HG03378 (cell line): ENCODE measurements at regions not wholly inside any gene's neighbourhood (a gene's known extent, or its start where the extent isn't known, plus 50 kb on each side); places are given as distances from the start of the nearest gene placed in this dataset.

ENCODE experiments used
- ATAC-seq: cut with Tn5 transposase; IDR thresholded peaks from one replicate; pipeline ENCODE4 v1.9.1; 2021; ENCODE audit warnings: mild to moderate bottlenecking, moderate library complexity; ENCODE audit not compliant: unreplicated experiment

DNA sequence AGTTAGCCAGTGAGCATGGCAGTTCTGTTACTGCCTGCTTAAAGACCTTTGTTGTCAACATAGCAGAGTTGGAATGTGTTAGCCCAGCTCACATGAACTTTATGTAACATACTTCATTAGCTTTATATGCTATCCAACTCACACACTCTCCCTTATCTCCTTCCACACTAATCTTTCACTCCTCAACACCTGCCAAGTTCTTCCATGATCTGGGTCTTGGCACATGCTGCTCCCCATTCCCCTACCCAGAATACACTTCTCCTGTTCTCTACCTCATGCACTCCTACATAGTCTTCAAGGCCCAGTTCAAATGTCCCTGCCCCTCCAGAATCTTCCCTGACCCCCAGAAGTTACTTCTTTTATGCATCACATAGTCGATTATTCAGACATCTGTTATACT, 179.3 kb downstream of the KATNAL1 start:
- no peak for ATAC-seq

DNA sequence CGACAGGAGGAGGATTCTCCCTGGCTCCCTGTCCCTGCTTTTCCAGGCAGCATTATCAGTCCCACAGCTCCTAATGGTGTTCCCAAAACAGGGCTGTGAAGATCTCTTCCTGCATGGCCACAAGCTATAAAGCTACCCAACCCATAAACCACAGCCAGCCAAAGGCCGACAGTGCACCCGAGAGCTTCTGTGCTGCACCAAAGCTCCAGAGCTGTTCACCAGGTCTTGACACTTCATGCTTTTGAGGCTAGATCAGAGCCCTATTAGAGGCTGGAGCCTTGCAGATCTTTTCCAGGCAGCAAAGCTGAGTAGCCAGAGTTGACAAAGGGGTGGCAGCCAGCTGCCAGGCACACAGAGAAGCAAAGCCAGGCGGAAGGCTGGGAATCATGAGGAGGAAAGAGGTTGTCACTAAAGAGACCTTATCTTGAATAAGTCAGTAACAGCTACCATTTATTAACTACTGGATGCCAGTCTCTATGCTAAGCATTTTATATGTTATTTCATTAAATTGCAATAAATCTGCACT, 180.4 kb downstream of the KATNAL1 start:
- no peak for ATAC-seq

DNA sequence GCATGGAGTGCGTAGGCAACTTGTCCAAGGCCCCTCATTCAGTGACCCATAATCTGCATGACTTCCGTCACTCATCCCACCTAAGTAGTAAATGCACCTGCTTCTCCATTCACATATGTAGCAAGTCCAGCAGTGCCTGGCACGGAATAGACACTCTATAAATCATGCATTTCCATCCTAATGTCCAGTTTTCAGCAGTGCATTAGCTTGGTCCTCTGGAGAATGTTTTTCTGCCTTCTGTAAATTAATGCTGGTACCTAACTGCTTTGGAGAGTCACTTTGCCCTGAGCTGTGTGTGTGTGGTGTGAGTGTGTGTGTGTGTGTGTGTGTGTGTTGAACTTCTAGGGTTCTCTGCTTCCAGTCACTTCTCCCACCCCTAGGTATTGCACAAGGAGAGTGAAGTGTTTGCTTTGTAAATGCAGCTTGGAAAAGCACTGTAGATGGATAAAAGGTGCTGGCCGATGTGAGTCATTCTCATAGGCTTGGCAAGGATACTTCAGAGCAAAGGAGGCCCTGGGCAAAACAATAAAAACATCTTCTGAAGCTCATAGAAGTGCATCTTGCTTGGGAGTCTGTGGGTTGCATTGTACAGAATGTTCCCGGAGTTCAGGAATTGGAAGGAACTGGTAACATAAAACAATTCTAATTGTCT, 181.8 kb downstream of the KATNAL1 start:
- ATAC-seq, result no peak

DNA sequence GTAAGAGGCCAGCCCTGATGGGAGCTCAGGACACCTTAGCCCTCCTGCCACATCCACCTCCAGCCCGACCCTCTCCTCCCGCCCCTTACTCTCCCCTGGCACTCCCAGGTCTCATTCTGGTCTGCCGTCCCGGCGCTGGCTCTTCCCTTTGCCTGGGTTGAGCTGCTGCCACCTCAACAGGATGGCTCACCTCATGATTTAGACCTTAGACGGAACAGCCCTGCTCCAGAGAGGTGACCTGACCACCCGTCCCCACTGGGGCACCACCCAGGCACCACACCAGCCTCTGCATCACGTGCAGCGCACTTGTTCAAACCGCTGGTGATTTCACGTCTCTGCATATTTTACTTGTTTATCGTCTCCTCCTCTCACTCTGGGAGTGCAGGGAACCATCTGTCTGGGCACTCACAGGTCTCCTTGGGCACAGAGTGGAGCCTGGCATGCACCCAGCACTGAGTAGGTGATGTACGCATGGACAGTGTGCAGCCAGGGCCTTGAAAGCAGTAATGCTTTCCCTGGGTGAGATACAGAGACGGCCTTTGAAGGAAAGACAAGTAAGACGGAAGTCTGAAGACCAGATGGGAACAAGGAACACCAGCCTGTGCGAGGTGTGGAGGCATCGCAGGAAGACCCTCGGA, 183.1 kb downstream of the KATNAL1 start:
- no peak for ATAC-seq

DNA sequence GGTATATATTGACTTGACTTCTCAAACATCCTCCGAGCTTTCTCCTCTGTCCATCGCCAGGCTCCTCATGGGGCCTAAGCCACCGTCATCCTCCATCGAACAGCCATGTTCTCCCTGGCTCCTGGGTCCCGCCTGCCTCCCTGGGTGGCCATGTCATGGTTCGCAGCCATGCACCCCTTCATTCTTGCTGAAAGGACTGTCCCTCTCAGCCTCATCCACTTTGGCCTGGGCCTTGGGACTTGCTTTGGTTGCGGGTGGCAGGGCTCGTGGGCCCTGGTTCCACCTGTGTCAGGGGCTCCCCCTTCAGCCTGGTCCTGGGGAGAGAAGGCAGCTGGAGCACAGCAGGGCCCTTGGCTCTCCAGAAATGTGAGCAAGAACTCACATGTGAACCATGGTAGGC, 183.8 kb downstream of the KATNAL1 start:
- ATAC-seq, result no peak

DNA sequence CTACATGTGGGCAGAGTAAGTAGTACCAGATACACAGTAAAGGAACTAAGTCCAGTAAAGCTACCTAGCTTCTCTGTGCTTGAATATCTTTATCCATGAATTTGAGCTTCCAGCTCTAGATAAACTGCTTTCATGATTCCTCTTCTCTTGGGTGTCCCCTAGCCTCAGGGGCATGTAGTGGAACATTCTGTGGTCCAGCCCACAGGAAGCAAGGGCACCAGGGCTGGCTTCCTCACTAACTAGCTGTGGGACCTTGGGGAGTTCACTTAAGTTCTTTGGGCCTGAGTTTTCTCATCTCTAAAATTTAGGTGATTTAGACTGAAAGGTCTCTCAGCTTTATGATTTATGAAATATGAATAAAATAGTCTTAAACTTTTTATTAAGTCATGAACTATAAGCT, 185.7 kb downstream of the KATNAL1 start:
- ATAC-seq, result no peak

DNA sequence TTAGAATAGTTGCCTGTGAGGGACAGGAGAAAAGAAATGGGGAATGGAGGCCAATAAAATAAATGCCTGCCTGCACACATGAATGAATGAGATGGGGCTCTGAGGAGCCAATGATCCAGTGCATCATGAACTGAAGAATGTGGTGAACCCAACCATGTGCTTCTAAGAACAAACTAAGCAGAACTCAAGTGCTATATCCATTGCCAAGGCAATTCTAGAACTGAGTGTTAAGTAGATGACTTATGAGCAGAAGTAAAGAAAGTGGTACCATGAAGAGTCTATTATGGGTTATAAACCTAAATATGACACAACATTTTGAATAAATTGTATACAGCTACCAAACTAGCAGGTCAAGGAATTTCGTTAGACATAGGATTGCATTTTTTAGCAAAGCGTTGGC, 186.1 kb downstream of the KATNAL1 start:
- ATAC-seq, result no peak

DNA sequence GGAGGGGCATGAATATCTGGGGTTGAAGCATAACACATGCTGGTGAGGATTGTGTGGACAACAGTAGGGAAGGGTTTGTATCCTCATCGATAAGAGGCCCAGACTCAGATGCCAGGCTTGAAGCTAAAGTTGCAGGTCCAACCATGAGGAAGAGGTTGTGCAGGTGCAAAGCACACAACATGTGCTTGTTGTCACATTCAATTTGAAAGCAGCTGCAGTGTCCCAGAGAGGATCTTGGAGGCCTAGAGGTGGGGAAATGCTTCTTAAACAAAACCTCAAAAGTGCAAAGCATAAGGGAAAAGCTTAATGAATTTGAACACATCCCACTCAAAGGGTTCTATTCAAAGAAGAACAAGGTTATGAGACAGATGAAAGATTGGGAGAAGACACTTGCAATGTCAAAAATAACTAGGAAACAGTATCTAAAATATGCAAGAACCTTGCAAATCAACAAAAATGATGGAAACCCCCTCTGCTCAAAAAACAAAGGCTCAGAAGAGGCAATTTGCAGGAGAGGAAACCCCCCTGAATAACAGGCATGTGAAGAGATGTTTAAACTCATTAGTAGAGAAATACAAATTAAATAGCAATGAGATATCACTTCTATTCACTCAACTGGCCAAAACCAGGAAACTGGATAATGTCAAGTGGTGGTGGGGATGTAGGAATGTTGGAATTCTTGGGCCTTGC, 187.1 kb downstream of the KATNAL1 start:
- ATAC-seq, result no peak

DNA sequence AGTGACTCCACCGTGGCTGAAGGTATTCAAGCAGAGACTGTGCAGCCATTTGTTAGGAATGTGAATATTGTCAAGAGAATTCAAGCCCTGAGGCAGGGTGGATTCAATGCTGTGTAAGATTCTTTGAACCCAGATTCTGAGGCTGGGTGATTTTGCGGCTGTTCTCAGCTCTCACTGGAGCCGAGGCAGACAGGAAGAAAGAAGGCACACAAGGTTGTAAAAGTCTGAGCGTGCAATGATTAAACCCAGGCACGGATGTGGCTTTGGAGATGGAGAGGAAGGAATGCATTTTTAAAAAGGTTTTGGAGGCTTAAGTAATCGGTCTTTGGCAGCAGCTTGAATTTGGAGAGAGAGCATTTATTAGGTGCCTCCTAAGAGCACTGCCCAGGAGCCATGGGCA, 187.9 kb downstream of the KATNAL1 start:
- no peak for ATAC-seq

DNA sequence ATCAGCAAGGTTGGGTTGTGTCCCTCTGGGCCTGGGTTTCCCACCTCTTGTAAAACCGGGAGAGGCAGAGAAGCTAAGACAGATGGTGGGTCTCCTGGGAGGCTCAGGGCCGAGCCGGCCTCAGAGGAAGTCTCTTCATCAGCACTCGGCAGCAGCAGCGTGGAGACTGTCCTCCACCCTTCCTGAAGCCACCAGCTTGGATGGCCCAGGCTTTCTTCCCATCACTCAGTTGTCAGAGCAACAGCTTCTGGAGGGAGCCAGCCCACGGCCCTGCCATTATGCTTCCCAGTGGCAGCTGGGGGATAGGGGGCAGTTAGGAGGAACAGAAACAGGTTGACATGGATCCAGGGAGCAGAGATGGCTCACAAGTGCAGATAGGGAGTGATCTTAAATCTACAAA, 191.0 kb downstream of the KATNAL1 start:
- ATAC-seq, result no peak

DNA sequence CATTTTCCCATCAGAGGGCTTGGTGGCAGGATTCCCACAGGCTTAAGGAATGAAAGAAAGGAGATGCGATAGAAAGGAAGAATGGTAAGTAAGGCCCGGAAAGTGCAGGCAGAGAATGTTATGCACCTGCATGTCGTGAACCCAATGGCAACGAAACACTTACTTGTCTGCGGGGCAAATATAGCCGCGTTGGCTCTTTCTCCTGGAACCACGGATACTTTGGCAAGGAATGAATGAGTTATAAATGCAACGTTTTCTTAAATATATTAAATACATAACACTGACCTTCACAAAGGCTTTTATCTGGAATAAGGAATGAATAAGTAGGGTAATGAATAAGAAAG, 192.1 kb downstream of the KATNAL1 start:
- ATAC-seq, result no peak

DNA sequence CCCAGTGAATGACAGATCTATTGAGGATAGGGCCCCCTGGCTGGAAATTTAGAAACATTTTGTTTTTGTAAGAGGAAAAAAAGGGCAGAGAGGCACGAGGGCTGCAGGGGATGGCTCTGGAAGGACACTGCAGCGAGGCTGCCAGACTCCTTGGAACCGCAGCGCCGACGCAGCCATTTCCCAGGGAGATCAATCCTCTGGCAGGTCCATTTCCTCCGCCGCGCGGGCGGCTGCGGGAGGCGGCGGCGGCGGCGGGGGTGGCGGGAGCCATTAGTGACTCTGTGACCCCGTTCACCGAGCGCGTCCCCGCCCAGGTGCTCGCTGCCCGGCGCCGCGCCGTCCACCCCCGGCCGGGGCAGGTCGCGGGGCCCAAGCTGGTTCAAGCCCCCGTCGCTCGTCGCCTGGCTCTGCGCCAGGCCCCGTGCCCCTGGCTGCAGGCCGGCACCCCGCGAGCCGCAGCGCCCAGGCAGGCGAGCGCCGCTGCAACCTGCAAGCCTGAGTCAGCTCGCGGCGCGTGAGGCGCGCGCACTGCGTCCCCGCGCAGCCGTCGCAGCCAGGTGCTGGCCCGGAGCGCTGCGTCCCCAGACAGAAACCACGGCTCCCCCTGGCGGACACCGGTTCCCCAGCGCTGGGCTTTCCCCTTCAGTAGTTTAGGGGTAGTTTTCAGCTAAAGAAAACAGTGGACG, 192.6 kb downstream of the KATNAL1 start:
- ATAC-seq, result peak; percentile 61

DNA sequence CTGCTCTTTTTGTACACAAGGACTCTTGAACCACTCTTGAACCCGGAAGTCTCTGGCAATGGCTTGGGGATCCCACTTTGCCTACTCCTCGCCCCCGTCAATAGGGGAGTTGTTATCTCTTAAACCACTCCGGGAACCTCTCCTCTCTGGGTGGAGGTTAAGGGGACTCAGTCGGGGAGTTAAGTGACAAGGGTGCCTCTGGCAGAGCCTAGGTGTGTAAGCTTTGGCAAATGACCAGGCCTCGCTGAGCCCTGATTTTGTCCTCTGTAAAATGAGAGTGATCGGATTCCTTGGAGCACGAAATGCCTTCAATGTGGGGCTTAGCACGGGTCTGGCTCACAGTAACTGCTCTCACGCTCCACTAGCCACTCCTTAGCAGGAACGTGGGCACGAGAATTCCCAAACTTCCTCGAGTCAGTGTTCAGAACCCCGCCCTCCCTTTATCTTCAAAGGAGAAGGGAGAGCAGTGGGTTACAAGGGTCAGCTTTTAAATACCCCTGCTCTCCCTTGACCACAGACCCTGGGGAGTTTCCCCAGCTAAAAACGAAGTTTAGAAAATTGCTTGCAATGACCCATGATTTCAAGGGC, 193.3 kb downstream of the KATNAL1 start:
- no peak for ATAC-seq

DNA sequence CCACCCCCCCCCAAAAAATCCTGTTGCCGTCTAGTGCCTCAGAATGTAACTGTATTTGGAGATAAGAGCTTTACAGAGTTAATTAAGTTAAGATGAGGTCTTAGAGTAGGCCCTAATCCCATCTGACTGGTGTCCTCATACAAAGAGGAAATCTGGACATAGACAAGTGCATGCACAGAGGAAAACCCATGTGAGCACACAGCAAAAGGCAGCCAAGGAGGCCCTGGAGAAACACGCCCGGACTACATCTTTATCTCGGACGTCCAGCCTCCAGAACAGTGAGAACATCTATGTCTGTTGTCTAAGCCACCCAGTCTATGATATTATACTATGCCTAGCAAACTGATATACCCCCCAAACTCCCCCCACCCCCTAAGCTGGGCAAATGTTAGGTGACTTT, 193.8 kb downstream of the KATNAL1 start:
- no peak for ATAC-seq

DNA sequence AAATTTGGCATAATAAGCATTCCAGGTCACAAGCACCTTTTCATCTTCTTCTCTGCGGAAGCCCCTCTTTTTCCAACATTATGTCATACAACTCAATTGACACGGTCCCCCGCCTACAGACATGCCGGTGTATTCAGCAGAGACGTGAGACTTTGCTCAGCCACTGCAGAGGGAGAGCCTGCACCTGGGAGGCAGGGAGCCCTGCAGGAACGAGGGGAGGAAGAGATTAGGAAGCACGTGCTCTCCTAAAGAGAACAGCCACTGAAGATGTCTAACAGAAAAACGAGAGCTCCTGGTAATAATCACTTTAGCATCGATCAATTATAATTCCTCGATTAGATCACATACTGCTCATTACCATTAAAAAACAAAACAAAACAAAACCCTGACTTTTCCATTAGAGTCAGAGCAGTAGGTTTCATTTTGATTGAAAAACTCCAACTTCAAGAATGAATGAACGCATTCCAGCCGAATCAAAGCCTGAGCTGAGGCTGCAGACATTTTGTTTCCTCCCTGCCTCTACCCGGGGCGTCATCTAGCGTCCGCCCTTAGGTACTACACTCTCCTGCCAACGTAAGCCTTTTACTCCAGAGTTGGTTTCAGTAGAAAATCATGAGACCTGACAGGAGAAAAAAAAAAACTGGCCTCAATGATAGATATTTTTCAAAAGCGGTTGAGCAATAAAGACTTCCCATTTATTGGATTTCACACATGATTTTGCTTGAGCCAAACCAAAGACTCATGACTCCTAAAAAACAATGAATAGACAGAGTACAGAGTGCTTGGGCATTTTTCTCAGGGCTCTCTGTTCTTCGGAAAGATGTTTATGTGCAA, 194.5 kb downstream of the KATNAL1 start:
- ATAC-seq, result peak; percentile 60

DNA sequence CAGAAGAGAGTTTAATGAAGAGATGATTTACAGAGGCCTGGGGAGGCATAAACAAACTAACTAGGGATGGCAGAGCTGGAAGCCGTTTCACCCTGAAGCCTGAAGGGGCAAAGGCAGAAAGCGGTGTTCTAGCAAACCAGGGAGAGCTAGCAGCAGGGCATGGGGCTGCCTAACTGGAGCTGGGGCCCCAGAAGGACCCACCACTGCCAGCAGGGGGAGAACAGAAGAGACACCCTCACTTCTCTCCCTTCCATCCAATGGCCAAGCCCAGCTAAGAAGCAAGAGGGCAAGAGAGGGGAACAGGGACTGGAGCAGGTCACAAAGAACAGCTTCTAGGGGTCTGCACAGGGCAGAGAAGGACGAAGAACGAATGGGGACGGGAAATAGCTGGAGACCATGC, 195.5 kb downstream of the KATNAL1 start:
- no peak for ATAC-seq

DNA sequence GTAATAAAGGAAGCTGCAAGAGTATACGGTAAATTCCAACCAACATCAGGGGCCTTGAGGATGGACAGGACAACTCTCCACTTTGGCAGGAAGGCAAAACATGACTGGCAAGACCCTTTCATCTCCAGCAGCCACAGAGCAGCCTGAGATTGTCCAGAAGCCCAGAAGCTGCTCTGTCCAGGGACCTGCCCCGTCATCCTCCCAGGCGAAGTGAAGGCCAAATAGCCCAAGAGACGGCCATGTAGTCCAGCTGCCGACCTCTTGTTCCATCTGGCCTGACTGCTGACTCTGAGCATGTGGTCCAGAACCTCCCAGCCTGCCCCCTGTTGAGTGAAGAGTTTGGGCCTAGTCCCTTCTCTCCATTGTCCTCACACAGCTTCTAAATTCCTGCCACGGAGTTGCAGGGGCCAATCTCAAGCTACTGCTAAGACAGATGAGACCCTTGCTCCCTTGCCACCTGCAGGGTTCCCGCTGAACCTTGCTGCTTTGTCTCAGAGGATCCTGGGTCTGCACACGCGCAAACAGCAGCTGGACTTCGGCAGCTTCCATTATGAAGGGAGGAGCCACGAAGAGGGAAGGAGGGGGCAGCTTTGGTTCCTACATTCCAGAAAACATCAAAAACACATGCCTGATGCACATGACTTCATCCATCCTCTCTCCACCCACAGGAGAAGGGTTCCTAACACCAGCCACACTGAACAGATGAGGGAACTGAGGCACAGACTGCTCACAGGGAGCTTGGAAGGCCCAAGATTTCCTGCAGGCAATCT, 196.9 kb downstream of the KATNAL1 start:
- no peak for ATAC-seq

DNA sequence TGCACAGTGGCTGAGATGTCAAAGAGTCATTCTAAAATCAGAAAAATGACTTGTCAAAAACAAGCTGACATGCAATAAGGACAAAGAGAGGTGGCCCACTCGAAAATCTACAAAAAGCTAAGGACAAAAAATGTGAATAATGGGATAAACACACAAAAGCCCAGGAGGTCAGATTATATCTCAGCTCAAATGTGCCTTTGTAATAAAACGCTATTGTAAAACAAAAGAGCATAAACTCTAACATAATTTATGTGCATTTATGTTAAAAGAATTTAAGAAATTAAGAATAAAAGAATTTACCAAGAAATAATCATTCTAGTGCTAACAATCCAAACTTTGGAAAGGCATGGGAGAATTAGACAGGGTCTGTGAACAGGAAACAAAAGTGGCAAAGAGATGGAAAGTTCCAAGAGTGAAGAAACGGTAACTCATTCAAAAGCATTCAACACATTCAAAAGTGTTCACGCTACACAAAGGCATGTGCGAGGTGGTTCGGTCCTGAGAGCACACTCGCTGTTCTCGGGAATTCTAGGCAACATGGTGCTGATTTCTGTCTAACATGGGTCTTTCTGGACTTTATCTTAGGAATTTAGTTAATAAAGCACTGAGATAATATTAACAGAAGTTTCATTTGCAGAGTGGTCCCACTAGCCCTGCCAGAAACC, 197.7 kb downstream of the KATNAL1 start:
- no peak for ATAC-seq

DNA sequence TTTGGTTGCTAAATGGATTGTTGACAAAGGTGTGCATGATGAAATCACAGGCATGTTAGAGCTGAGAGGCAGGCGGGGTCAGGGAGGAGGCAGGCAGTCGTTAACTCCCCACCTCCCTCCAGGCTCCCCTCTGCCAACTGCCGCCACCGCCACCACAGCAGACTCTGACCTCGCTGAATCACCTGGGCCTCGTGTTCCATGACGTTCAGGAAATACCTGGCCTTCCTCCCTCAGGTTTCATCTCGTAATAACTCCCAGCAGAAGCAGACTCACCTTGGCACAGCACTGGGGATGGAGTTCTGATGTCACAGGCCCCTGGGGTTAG, 198.5 kb downstream of the KATNAL1 start:
- ATAC-seq, result no peak
